Adrenal gland (tissue), 9 donors: ENCODE measurements at regions not wholly inside any gene's neighbourhood (a gene's known extent, or its start where the extent isn't known, plus 50 kb on each side); places are given as distances from the start of the nearest gene placed in this dataset.

Source experiments
- DNase-seq, 7 donors: peaks; one replicate each; pipeline ENCODE4 v3.0.0-alpha.2; 2019 to 2020
- H3K27ac ChIP-seq, 5 donors: fragments of 200-600 bp; sonication (generic) in 4 of 5; 1 replicate in 3 of 5; 2 replicates in 2 of 5; pipeline versions ENCODE4 v1.5.1 to v1.8.0; 2016 to 2020; ENCODE audit warnings: mild to moderate bottlenecking in 1 of 5
- H3K27me3 ChIP-seq: fragments of 200-600 bp; 2 replicates; pipeline ENCODE4 v1.8.0; 2021
- H3K36me3 ChIP-seq, 2 donors: fragments of 200-600 bp; replicated peaks in 1 of 2; 1 replicate in 1 of 2; 2 replicates in 1 of 2; pipeline versions ENCODE4 v1.5.1 to v1.8.0; 2018 to 2022
- H3K4me1 ChIP-seq, 2 donors: fragments of 200-600 bp; replicated peaks in 1 of 2; 1 replicate in 1 of 2; 2 replicates in 1 of 2; pipeline versions ENCODE4 v1.5.1 to v1.8.0; 2018 to 2021
- H3K4me3 ChIP-seq, 4 donors: fragments of 200-600 bp; sonication (generic) in 3 of 4; one replicate each; pipeline ENCODE4 v1.5.1; 2016 to 2018
- H3K9me3 ChIP-seq, 3 donors: fragments of 200-600 bp; sonication (generic) in 1 of 3; replicated peaks in 1 of 3; 1 replicate in 2 of 3; 2 replicates in 1 of 3; pipeline versions ENCODE4 v1.5.1 to v1.8.0; 2016 to 2021
- POLR2A ChIP-seq, 2 donors: fragments of 450-650 bp; IDR thresholded peaks; one replicate each; pipeline ENCODE4 v1.6.1; 2017; ENCODE audit warnings: antibody characterized with exemption in 2 of 2, mild to moderate bottlenecking in 2 of 2, moderate library complexity in 1 of 2
- WGBS, 4 donors: extraction: QIAGEN DNeasy Blood & Tissue Kit in 2 of 4; methylation state at CpG; one replicate each; pipeline versions ENCODE4 v1.1.5 to v1.1.7; 2013 to 2017; 5-methylcytosine and 5-hydroxymethylcytosine counted together
- intact Hi-C, 2 donors: fragments of 100-400 bp; cut with DNase I; formaldehyde crosslinking; loops; one replicate each; pipeline versions ENCODE4 v1.14.1 to v1.15.0; 2022 to 2023
- TF ChIP-seq, protein P1 (sequence below), 6 experiments: fragments of 450-650 bp in 4 of 6; fragments of 200-600 bp in 2 of 6; sonication (generic) in 1 of 6; IDR thresholded peaks; 1 replicate in 5 of 6; 2 replicates in 1 of 6; pipeline versions ENCODE4 v1.5.1 to v1.8.0; 2016 to 2021; ENCODE audit warnings: antibody characterized with exemption in 6 of 6, mild to moderate bottlenecking in 2 of 6, moderate library complexity in 1 of 6
- donor health status: healthy with polysubstance abuse.
- donor health status: Bipolar disorder and iron deficiency.
- donor health status: DM: yes; HTN: yes; CAD: no.
- donor health status: DM: no; HTN: no; CAD: no.
- donor health status: DM: no; HTN: no; CAD: no.

GRCh38 chr4:138521809-138522208, 279.7 kb upstream of the SLC7A11 start:
- no peaks in the 10 kb centered on the region for H3K9me3 ChIP-seq
- TF ChIP-seq, protein P1, sequence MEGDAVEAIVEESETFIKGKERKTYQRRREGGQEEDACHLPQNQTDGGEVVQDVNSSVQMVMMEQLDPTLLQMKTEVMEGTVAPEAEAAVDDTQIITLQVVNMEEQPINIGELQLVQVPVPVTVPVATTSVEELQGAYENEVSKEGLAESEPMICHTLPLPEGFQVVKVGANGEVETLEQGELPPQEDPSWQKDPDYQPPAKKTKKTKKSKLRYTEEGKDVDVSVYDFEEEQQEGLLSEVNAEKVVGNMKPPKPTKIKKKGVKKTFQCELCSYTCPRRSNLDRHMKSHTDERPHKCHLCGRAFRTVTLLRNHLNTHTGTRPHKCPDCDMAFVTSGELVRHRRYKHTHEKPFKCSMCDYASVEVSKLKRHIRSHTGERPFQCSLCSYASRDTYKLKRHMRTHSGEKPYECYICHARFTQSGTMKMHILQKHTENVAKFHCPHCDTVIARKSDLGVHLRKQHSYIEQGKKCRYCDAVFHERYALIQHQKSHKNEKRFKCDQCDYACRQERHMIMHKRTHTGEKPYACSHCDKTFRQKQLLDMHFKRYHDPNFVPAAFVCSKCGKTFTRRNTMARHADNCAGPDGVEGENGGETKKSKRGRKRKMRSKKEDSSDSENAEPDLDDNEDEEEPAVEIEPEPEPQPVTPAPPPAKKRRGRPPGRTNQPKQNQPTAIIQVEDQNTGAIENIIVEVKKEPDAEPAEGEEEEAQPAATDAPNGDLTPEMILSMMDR (IDR thresholded peaks at IDR 0.05): no peak
- no peak for TF ChIP-seq POLR2A (IDR thresholded peaks at IDR 0.05)
- no peaks in the 10 kb centered on the region for H3K36me3 ChIP-seq
- no peak for DNase-seq
- no peak overlapping the region for H3K4me3 ChIP-seq
- H3K27ac ChIP-seq: no peak overlapping the region
- intact Hi-C loops: no loop called here
- H3K27me3 ChIP-seq: no peaks in the 10 kb centered on the region
- WGBS, 4 donors: 63 to 80% (median 70%) methylated on average over 1 to 4 of the region's 4 CpGs
- H3K4me1 ChIP-seq: no peaks in the 10 kb centered on the region

DNA sequence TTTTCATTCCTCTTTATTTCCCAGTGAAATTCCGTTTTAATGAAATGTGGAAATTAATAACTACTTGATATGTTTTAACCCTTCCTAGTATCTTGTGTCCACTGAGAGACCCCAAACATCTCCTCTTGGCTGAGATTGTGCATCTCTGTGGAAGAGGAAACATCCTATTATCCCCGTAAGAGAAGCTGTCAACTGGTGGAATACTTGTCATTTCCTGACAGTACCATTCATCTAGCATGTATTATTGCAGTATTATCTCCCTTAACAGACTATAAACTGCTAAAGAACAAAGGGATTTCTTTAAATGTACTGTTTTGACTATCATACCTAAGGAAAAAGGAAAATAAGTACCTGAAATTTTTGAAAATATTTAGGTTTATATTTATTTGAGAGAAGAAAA, 277.3 kb upstream of the SLC7A11 start:
- TF ChIP-seq, protein P1 (IDR thresholded peaks at IDR 0.05): no peak
- no peak for TF ChIP-seq POLR2A (IDR thresholded peaks at IDR 0.05)
- Histone ChIP-seq H3K4me3 (no peak overlapping the region), H3K4me1 (no peaks in the 10 kb centered on the region), H3K36me3 (no peaks in the 10 kb centered on the region), H3K27me3 (no peaks in the 10 kb centered on the region), H3K27ac (no peak overlapping the region), H3K9me3 (no peaks in the 10 kb centered on the region)
- intact Hi-C loops: no loop called here
- 22 to 27% (median 25%) methylated on average over 2 of the region's 2 CpGs for WGBS, 4 donors
- DNase-seq: no peak

GRCh38 chr4:138513535-138513934, 271.4 kb upstream of the SLC7A11 start:
- Histone ChIP-seq H3K36me3 (no peaks in the 10 kb centered on the region), H3K4me1 (no peaks in the 10 kb centered on the region), H3K4me3 (no peak overlapping the region), H3K9me3 (no peaks in the 10 kb centered on the region), H3K27me3 (no peaks in the 10 kb centered on the region), H3K27ac (no peak overlapping the region)
- intact Hi-C loops: no loop called here
- no peak for DNase-seq
- TF ChIP-seq, protein P1 (IDR thresholded peaks at IDR 0.05): no peak
- no peak for TF ChIP-seq POLR2A (IDR thresholded peaks at IDR 0.05)
- 75 to 85% (median 83%) methylated on average over 1 of the region's 1 CpG for WGBS, 4 donors

- Histone ChIP-seq H3K36me3 (no peaks in the 10 kb centered on the region), H3K27ac (no peak overlapping the region), H3K4me3 (no peak overlapping the region), H3K9me3 (no peaks in the 10 kb centered on the region), H3K4me1 (no peaks in the 10 kb centered on the region), H3K27me3 (no peaks in the 10 kb centered on the region)
- intact Hi-C loops: no loop called here
- no peak for DNase-seq
- TF ChIP-seq POLR2A (IDR thresholded peaks at IDR 0.05): no peak
- TF ChIP-seq, protein P1 (IDR thresholded peaks at IDR 0.05): no peak
These were observed 270.6 kb upstream of the SLC7A11 start for GRCh38 chr4:138512756-138513155.
